ENCODE measurements at regions not wholly inside any gene's neighbourhood (a gene's known extent, or its start where the extent isn't known, plus 50 kb on each side); places are given as distances from the start of the nearest gene placed in this dataset.

DNA sequence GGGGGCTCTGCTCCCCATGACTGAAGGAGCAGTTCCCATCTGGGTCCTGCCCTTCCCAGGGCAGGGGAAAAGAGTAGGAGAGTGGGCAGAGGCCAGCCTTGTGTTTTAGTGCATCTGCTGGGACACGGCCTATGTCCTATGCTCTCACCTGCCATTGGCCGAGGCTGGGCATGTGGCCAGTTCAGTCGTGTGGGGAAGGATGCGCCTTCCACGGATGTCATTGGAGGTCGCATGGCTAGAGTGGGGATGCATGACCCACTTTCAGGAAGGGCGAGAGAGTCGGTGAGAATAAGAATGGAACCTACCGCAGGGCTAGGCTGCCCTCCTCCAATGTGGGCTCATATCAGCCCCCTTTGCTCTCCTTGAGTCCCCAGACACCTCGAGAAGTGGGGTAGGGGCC, 70.9 kb upstream of the HAAO start:
- no peak for TF ChIP-seq POLR2AphosphoS5 (IDR thresholded peaks at IDR 0.05; ENCODE audit: low read depth, low read length)
- TF ChIP-seq, protein P1, sequence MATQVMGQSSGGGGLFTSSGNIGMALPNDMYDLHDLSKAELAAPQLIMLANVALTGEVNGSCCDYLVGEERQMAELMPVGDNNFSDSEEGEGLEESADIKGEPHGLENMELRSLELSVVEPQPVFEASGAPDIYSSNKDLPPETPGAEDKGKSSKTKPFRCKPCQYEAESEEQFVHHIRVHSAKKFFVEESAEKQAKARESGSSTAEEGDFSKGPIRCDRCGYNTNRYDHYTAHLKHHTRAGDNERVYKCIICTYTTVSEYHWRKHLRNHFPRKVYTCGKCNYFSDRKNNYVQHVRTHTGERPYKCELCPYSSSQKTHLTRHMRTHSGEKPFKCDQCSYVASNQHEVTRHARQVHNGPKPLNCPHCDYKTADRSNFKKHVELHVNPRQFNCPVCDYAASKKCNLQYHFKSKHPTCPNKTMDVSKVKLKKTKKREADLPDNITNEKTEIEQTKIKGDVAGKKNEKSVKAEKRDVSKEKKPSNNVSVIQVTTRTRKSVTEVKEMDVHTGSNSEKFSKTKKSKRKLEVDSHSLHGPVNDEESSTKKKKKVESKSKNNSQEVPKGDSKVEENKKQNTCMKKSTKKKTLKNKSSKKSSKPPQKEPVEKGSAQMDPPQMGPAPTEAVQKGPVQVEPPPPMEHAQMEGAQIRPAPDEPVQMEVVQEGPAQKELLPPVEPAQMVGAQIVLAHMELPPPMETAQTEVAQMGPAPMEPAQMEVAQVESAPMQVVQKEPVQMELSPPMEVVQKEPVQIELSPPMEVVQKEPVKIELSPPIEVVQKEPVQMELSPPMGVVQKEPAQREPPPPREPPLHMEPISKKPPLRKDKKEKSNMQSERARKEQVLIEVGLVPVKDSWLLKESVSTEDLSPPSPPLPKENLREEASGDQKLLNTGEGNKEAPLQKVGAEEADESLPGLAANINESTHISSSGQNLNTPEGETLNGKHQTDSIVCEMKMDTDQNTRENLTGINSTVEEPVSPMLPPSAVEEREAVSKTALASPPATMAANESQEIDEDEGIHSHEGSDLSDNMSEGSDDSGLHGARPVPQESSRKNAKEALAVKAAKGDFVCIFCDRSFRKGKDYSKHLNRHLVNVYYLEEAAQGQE (IDR thresholded peaks at IDR 0.05; ENCODE audit: insufficient read depth in 1 of 2, low read depth in 2 of 2, low read length in 2 of 2), result no peak
- no peak for TF ChIP-seq TAF1 (IDR thresholded peaks at IDR 0.05; ENCODE audit: borderline replicate concordance, insufficient read depth, low read length)
- no peak for TF ChIP-seq SIN3A (IDR thresholded peaks at IDR 0.05; ENCODE audit: borderline replicate concordance, insufficient read depth, low read length)
- no peak for TF ChIP-seq FOXP2 (optimal IDR thresholded peaks at IDR 0.05; ENCODE audit: borderline replicate concordance, extremely low read depth, extremely low read length, insufficient read depth)

Measured in PFSK-1 (cell line).